H1 (cell line): ENCODE measurements at regions not wholly inside any gene's neighbourhood (a gene's known extent, or its start where the extent isn't known, plus 50 kb on each side); places are given as distances from the start of the nearest gene placed in this dataset.
"Not testable (repeated sequence)": the region's sequence is repeated elsewhere in the genome, so short reads cannot be mapped to it uniquely, and the experiment has no call there.

Source experiments
- EP300 ChIP-seq, 2 experiments: IDR thresholded peaks; 1 replicate in 1 of 2; 2 replicates in 1 of 2; pipeline ENCODE4 v1.6.1; 2011 to 2012; ENCODE audit warnings: low read depth in 2 of 2, low read length in 2 of 2, mild to moderate bottlenecking in 2 of 2, borderline replicate concordance in 1 of 2, inconsistent platforms in 1 of 2, moderate library complexity in 1 of 2
- JUN ChIP-seq: IDR thresholded peaks from 2 replicates; pipeline ENCODE4 v1.6.1; 2011; ENCODE audit warnings: low read depth, mild to moderate bottlenecking, improper control_type of control experiment, low read length
- POLR2A ChIP-seq, 2 experiments: IDR thresholded peaks; 1 replicate in 1 of 2; 2 replicates in 1 of 2; pipeline ENCODE4 v1.6.1; 2011; ENCODE audit warnings: low read depth in 2 of 2, low read length in 2 of 2, mild to moderate bottlenecking in 2 of 2; ENCODE audit errors: control extremely low read depth in 1 of 2
- POLR2AphosphoS5 ChIP-seq: IDR thresholded peaks from 2 replicates; pipeline ENCODE4 v1.6.1; 2011; ENCODE audit warnings: low read depth, low read length
- RAD21 ChIP-seq, 2 experiments: IDR thresholded peaks in 1 of 2; conservative IDR thresholded peaks in 1 of 2; 2 replicates each; pipeline ENCODE4 v1.6.1; 2011; ENCODE audit warnings: low read depth in 2 of 2, low read length in 2 of 2, improper control_type of control experiment in 1 of 2, inconsistent platforms in 1 of 2, mild to moderate bottlenecking in 1 of 2, moderate library complexity in 1 of 2
- RFX5 ChIP-seq: IDR thresholded peaks from 2 replicates; pipeline ENCODE4 v1.6.1; 2011; ENCODE audit warnings: low read depth, low read length, improper control_type of control experiment, borderline replicate concordance
- TEAD4 ChIP-seq: IDR thresholded peaks from 2 replicates; pipeline ENCODE4 v1.6.1; 2012; ENCODE audit warnings: low read depth, low read length, inconsistent platforms, mixed read lengths
- TF ChIP-seq, protein P1 (sequence below), 3 experiments: IDR thresholded peaks; 1 replicate in 2 of 3; 2 replicates in 1 of 3; pipeline versions ENCODE4 v1.5.1 to v1.6.1; 2011; ENCODE audit warnings: low read length in 3 of 3, mild to moderate bottlenecking in 3 of 3, inconsistent platforms in 2 of 3, low read depth in 1 of 3, moderate library complexity in 1 of 3; ENCODE audit not compliant: insufficient read depth in 1 of 3; ENCODE audit errors: control extremely low read depth in 1 of 3

DNA sequence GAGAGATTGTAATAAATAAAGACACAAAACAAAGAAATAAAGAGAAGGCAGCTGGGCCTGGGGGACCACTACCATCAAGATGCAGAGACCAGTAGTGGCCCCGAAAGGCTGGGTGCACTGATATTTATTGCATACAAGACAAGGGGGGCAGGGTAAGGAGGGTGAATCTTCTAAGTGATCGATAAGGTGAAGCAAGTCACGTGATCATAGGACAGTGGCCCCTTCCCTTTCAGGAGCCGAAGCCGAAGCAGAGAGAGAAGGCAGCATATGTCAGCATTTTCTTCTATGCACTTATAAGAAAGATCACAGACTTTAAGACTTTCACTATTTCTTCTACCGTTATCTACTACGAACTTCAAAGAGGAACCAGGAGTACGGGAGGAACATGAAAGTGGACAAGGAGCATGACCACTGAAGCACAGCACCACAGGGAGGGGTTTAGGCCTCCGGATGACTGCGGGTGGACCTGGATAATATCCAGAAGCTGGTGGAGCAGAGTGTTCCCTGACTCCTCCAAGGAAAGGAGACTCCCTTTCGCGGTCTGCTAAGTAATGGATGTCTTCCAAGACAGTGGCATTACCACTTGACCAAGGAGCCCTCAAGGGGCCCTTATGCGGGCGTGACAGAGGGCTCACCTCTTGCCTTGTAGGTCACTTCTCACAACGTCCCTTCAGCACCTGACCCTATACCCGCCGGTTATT is 126.4 kb downstream of the RBM46 start:
- TF ChIP-seq JUN; TEAD4; RFX5; POLR2AphosphoS5; RAD21 (IDR thresholded peaks at IDR 0.05 in 1 of 2, conservative IDR thresholded peaks at IDR 0.05 in 1 of 2; ENCODE audit: low read depth in 2 of 2, low read length in 2 of 2); EP300 (IDR thresholded peaks at IDR 0.05; ENCODE audit: borderline replicate concordance in 1 of 2, low read depth in 2 of 2, low read length in 2 of 2); POLR2A (IDR thresholded peaks at IDR 0.05; ENCODE audit: control extremely low read depth in 1 of 2, low read depth in 2 of 2, low read length in 2 of 2): not testable (repeated sequence)
- TF ChIP-seq, protein P1, sequence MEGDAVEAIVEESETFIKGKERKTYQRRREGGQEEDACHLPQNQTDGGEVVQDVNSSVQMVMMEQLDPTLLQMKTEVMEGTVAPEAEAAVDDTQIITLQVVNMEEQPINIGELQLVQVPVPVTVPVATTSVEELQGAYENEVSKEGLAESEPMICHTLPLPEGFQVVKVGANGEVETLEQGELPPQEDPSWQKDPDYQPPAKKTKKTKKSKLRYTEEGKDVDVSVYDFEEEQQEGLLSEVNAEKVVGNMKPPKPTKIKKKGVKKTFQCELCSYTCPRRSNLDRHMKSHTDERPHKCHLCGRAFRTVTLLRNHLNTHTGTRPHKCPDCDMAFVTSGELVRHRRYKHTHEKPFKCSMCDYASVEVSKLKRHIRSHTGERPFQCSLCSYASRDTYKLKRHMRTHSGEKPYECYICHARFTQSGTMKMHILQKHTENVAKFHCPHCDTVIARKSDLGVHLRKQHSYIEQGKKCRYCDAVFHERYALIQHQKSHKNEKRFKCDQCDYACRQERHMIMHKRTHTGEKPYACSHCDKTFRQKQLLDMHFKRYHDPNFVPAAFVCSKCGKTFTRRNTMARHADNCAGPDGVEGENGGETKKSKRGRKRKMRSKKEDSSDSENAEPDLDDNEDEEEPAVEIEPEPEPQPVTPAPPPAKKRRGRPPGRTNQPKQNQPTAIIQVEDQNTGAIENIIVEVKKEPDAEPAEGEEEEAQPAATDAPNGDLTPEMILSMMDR (IDR thresholded peaks at IDR 0.05; ENCODE audit: control extremely low read depth in 1 of 3, insufficient read depth in 1 of 3, low read depth in 1 of 3, low read length in 3 of 3) = not testable (repeated sequence)
